Retinal pigment epithelial cell (primary cell): ENCODE measurements at regions not wholly inside any gene's neighbourhood (a gene's known extent, or its start where the extent isn't known, plus 50 kb on each side); places are given as distances from the start of the nearest gene placed in this dataset.
A peak's percentile ranks its signal among the peaks of the same experiment; 100 is the strongest.
"Not testable (repeated sequence)": the region's sequence is repeated elsewhere in the genome, so short reads cannot be mapped to it uniquely, and the experiment has no call there.

Experiments
- DNase-seq: peaks from one replicate; pipeline ENCODE4 v3.0.0-alpha.2; 2010; ENCODE audit warnings: low read depth
- H3K4me3 ChIP-seq: 2 replicates; pipeline ENCODE4 v1.5.1; 2011; ENCODE audit warnings: mild to moderate bottlenecking, low read length, control low read depth, moderate library complexity
- TF ChIP-seq, protein P1 (sequence below): conservative IDR thresholded peaks from 2 replicates; pipeline ENCODE4 v1.5.1; 2011; ENCODE audit warnings: low read depth, low read length, control low read depth, inconsistent platforms

GRCh38 chr5:25459082-25459481 lies 814.3 kb upstream of the CDH10 start:
- DNase-seq, result no peak
- TF ChIP-seq, protein P1, sequence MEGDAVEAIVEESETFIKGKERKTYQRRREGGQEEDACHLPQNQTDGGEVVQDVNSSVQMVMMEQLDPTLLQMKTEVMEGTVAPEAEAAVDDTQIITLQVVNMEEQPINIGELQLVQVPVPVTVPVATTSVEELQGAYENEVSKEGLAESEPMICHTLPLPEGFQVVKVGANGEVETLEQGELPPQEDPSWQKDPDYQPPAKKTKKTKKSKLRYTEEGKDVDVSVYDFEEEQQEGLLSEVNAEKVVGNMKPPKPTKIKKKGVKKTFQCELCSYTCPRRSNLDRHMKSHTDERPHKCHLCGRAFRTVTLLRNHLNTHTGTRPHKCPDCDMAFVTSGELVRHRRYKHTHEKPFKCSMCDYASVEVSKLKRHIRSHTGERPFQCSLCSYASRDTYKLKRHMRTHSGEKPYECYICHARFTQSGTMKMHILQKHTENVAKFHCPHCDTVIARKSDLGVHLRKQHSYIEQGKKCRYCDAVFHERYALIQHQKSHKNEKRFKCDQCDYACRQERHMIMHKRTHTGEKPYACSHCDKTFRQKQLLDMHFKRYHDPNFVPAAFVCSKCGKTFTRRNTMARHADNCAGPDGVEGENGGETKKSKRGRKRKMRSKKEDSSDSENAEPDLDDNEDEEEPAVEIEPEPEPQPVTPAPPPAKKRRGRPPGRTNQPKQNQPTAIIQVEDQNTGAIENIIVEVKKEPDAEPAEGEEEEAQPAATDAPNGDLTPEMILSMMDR, result no peak
- H3K4me3 ChIP-seq, result no peak overlapping the region

GRCh38 chr5:25458628-25459027 lies 813.9 kb upstream of the CDH10 start:
- TF ChIP-seq, protein P1, result no peak
- DNase-seq, result no peak
- no peak overlapping the region for H3K4me3 ChIP-seq

DNA sequence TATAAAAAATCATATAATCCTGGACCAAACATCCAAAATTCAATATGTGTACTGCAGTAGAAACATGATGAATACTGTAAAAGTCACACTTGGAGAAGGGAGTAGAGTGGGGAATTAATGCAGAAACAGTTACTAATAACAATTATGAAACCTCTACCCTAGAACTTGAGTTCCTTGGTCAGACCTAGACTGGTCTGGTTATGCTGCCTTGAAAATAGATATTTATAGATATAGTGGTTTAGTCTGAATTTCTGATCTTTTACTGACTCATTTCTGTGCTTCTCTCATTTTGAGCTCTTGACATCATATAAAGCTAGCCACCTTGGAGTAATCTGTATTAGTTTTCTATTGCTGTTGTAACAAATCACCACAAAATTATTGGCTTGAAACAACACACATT lies 808.7 kb upstream of the CDH10 start:
- TF ChIP-seq, protein P1, result no peak
- DNase-seq, result no peak
- no peak overlapping the region for H3K4me3 ChIP-seq

- TF ChIP-seq, protein P1, result no peak
Observed at GRCh38 chr5:25451294-25451693, 806.5 kb upstream of the CDH10 start.

GRCh38 chr5:25448646-25449045 lies 803.9 kb upstream of the CDH10 start:
- no peak overlapping the region for H3K4me3 ChIP-seq
- DNase-seq, result peak; percentile 17
- TF ChIP-seq, protein P1, result no peak

More at GRCh38 chr5:25451294-25451693, 806.5 kb upstream of the CDH10 start:
- no peak overlapping the region for H3K4me3 ChIP-seq
- DNase-seq, result no peak

DNA sequence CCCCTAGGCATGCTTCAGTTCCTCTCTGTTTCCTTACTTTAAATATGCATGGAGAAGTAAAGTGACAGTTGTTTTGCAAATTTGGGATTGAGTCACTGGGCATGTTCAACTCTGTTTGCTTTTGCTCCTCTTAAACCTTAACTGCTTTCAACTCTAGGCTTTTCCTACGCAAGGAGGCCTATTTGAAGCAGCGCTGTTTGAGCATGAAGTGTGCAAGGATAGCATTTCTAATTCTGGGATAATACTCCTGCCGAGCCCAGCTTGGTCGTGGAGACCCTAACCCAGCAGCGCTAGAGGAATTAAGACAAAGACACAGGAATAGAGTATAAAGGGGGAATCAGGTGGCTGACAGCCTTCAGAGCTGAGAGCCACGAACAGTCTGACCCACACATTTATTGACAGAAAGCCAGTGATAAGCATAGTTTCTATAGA lies 803.4 kb upstream of the CDH10 start:
- H3K4me3 ChIP-seq, result no peak overlapping the region
- DNase-seq, result no peak
- TF ChIP-seq, protein P1, result no peak

GRCh38 chr5:25446061-25446420 lies 801.3 kb upstream of the CDH10 start:
- not testable (repeated sequence) for H3K4me3 ChIP-seq, DNase-seq

- H3K4me3 ChIP-seq, DNase-seq: not testable (repeated sequence)
Observed at GRCh38 chr5:25445381-25446060, 800.7 kb upstream of the CDH10 start.
